ENCODE measurements at regions not wholly inside any gene's neighbourhood (a gene's known extent, or its start where the extent isn't known, plus 50 kb on each side); places are given as distances from the start of the nearest gene placed in this dataset.

GRCh38 chr12:127642208-127642607 is 624.8 kb upstream of the TMEM132C start:
- Histone ChIP-seq H4K8ac (ENCODE audit: extremely low read depth, insufficient read depth, low read length) (no peak overlapping the region), H4K5ac (ENCODE audit: insufficient read length, low read depth, low read length) (no peak overlapping the region), H2AK5ac (ENCODE audit: low read depth, low read length) (no peak overlapping the region), H3K18ac (ENCODE audit: extremely low read depth, low read length) (no peak overlapping the region; the same call in 1 of the 2 replicates), H2BK120ac (replicated peaks; ENCODE audit: low read depth, low read length) (no peak overlapping the region), H2BK12ac (ENCODE audit: low read depth, low read length) (no peak overlapping the region), H3K4me2 (ENCODE audit: insufficient read depth in 1 of 2, low read depth in 2 of 2, low read length in 2 of 2) (no peak overlapping the region), H2BK15ac (ENCODE audit: low read length) (no peak overlapping the region), H3K27me3 (replicated peaks in 1 of 4; ENCODE audit: control insufficient read depth in 3 of 4, extremely low read depth in 1 of 4, insufficient read depth in 3 of 4, low read length in 3 of 4) (no peaks in the 10 kb centered on the region), H3K4ac (replicated peaks; ENCODE audit: insufficient read length, low read depth, low read length) (no peak overlapping the region), H3K9ac (replicated peaks in 1 of 4; ENCODE audit: extremely low read depth in 1 of 4, low read depth in 3 of 4, low read length in 3 of 4) (no peak overlapping the region), H3K79me1 (ENCODE audit: low read depth, low read length) (no peaks in the 10 kb centered on the region), H3K56ac (replicated peaks; ENCODE audit: insufficient read length, low read depth, low read length) (no peak overlapping the region), H3K23ac (ENCODE audit: insufficient read length) (no peak overlapping the region), H3K27ac (ENCODE audit: low read depth, low read length) (no peak overlapping the region), H4K20me1 (replicated peaks in 1 of 2; ENCODE audit: control insufficient read depth in 1 of 2, insufficient read depth in 2 of 2, low read length in 2 of 2) (no peaks in the 10 kb centered on the region), H3K79me2 (ENCODE audit: control insufficient read depth in 1 of 2, insufficient read depth in 2 of 2, low read length in 2 of 2) (no peaks in the 10 kb centered on the region), H3K4me3 (ENCODE audit: extremely low read depth in 1 of 4, insufficient read depth in 2 of 4, low read depth in 3 of 4, low read length in 4 of 4) (no peak overlapping the region), H3K9me3 (ENCODE audit: insufficient read depth in 2 of 2, low read depth in 1 of 2, low read length in 1 of 2) (no peaks in the 10 kb centered on the region), H3K4me1 (replicated peaks in 1 of 4; ENCODE audit: control insufficient read depth in 3 of 4, insufficient read depth in 4 of 4, low read length in 3 of 4) (peaks cover 0 to 2% (median 0%) of the 10 kb centered on the region in 4 experiments; a peak in 1 of 7 replicates), H2BK20ac (ENCODE audit: low read length) (no peak overlapping the region), H2BK5ac (ENCODE audit: low read depth, low read length) (no peak overlapping the region), H2AFZ (ENCODE audit: low read length) (no peak overlapping the region), H3K36me3 (ENCODE audit: control insufficient read depth in 2 of 4, insufficient read depth in 4 of 4, low read length in 3 of 4) (no peaks in the 10 kb centered on the region), H3K14ac (ENCODE audit: insufficient read length) (no peak overlapping the region), H3K23me2 (ENCODE audit: low read depth, low read length) (no peaks in the 10 kb centered on the region), H4K91ac (replicated peaks; ENCODE audit: insufficient read length, low read length) (no peak overlapping the region)
- WGBS, 2 experiments (ENCODE audit: extremely low coverage in 1 of 2, insufficient coverage in 1 of 2, insufficient read length in 1 of 2, insufficient replicate concordance in 2 of 2, low coverage in 1 of 2, low lambda C conversion rate in 2 of 2, missing lambda C conversion rate in 1 of 2): 88% methylated on average over 8 of the region's 8 CpGs; no CpG with 5 or more reads in 1 of the 2 experiments
- no peak for TF ChIP-seq CTBP2 (IDR thresholded peaks at IDR 0.05; ENCODE audit: borderline replicate concordance, insufficient read depth, insufficient read length, low read length)
- TF ChIP-seq POLR2A (IDR thresholded peaks at IDR 0.05; ENCODE audit: control extremely low read depth in 1 of 2, low read depth in 2 of 2, low read length in 2 of 2): no peak
- no peak for TF ChIP-seq JUND (IDR thresholded peaks at IDR 0.05; ENCODE audit: low read length)
- TF ChIP-seq RBBP5 (IDR thresholded peaks at IDR 0.05; ENCODE audit: borderline replicate concordance, low read depth, low read length): no peak
- TF ChIP-seq SIX5 (IDR thresholded peaks at IDR 0.05; ENCODE audit: low read depth, low read length): no peak
- TF ChIP-seq ASH2L (IDR thresholded peaks at IDR 0.05; ENCODE audit: low read length): no peak
- no peak for TF ChIP-seq SP1 (IDR thresholded peaks at IDR 0.05; ENCODE audit: low read depth, low read length)
- no peak for TF ChIP-seq CHD1 (IDR thresholded peaks at IDR 0.05; ENCODE audit: low read depth, low read length)
- POLR2A ChIA-PET (ENCODE audit: partially characterized antibody): no interaction called here
- CTCF ChIA-PET (ENCODE audit: partially characterized antibody): no interaction called here
- no peak for DNase-seq (ENCODE audit: low read depth in 1 of 2, low spot score in 2 of 2)
- FAIRE-seq: no peak
